ENCODE measurements at regions not wholly inside any gene's neighbourhood (a gene's known extent, or its start where the extent isn't known, plus 50 kb on each side); places are given as distances from the start of the nearest gene placed in this dataset.
"Not testable (repeated sequence)": the region's sequence is repeated elsewhere in the genome, so short reads cannot be mapped to it uniquely, and the experiment has no call there.

DNA sequence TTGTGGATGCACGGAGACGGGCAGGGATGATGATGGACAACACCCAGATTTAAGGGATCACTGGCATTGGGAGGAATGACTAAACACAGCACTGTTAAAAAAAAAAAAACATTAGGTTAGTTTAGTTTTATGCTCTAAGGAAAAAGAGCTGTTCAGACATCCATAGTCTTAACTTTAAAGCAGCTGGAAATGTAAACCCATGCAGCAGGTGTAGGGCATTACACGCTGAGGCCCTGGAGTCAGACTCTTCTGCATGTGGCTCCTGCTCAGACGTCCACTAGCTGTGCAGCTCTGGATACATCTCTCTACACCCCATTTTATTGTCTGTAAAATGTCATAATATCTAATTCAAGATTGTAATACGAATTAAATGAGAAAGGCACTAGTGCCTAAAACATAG lies 191.8 kb upstream of the RASGRP1 start:
- no peak for DNase-seq (ENCODE audit: low read depth)

DNA sequence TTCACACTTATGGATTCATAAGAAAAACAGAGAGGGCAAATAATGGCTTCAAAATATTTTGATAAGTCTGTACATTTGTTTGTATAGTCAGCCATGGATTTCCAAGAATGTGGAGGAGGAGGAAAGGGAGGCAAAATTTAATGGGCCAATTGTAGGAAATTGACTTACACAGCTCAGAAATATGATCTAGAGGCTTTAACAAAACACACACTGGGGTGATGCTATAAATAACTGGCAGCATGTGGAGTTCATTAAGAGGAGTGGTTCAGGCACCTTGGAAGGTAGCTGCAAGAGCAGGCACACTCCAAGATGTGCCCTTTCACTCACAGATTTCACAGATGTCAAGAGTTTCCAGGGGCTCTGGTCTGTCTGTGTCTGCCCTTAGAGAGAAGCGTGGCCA lies 193.4 kb upstream of the RASGRP1 start:
- in situ Hi-C loops (cut with HindIII; ENCODE audit: low pct_unique_long_range_greater_than_20kb, low sequenced_read_pairs), result no loop called here
- peak; percentile 79 for DNase-seq (ENCODE audit: low read depth)

More for the DNA sequence above, 191.8 kb upstream of the RASGRP1 start:
- in situ Hi-C loops (cut with HindIII; ENCODE audit: low pct_unique_long_range_greater_than_20kb, low sequenced_read_pairs), result no loop called here

DNA sequence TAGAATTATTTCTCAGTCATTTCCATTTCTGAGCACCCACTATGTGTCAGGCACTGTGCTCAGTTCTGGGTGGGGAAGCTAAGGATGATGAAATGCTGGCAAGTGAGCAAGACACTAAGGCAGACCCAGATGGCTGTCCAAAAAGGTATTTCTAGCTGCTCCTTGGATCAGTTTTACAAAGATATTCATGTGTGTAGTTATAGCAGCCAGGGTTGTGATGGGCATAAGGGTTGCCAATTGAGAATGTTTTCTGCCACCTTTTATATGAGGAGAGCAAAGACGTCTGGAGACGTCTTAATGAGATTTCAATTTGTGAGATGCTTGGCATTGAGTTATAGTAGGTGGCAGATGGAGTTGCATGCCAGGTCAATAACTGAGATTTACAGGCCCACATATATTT lies 197.1 kb upstream of the RASGRP1 start:
- in situ Hi-C loops (cut with HindIII; ENCODE audit: low pct_unique_long_range_greater_than_20kb, low sequenced_read_pairs), result no loop called here
- DNase-seq (ENCODE audit: low read depth), result no peak

DNA sequence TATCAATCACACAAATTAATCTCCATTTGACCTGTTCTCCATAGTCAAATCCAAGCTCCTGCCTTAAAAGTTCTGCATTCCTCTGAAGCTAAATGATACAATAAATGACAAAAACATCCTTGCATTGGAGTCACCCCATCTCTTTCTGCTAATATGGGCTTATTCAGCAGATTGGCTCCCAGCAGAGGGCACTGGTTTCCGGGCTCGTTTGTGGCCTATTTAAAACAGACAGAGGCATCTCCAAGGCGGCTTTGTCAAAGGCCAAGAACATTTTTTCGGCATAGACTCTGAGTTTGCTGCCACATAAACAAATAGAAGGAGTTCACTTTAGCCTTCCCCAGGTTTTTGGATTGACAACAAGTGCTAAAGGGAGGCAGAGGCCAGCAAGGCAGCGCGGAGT lies 204.4 kb upstream of the RASGRP1 start:
- in situ Hi-C loops (cut with HindIII; ENCODE audit: low pct_unique_long_range_greater_than_20kb, low sequenced_read_pairs), result no loop called here
- DNase-seq (ENCODE audit: low read depth), result no peak

DNA sequence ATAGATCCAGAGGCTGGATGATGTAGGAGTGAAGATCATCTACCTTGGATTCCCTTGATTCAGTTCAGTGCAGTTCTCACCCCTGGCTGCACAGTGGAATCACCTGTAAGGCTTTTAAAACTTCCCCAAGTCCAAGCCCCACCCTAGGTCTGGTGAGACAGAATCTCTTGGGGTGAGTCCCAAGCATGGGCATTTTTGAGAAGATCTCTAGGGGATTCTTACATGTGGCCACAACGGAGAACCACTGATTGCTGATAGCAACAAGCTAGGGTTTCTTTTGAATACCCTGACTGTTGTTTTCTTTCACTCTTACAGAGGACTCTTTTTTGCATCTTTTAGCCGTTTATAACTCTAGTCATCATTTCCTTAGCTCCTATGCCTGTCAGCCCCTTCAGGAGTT lies 204.9 kb upstream of the RASGRP1 start:
- DNase-seq (ENCODE audit: low read depth), result no peak
- in situ Hi-C loops (cut with HindIII; ENCODE audit: low pct_unique_long_range_greater_than_20kb, low sequenced_read_pairs), result no loop called here

DNA sequence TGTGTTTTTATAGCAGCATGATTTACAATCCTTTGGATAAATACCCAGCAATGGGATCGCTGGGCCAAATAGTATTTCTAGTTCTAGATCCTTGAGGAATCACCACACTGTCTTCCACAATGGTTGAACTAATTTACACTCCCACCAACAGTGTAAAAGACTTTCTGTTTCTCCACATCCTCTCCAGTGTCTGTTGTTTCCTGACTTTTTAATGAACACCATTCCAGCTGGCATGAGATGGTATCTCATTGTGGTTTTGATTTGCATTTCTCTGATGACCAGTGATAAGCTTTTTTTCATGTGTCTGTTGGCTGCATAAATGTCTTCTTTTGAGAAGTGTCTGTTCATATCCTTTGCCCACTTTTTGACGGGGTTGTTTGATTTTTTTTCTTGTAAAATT lies 209.5 kb upstream of the RASGRP1 start:
- in situ Hi-C loops (cut with HindIII; ENCODE audit: low pct_unique_long_range_greater_than_20kb, low sequenced_read_pairs); DNase-seq (ENCODE audit: low read depth): not testable (repeated sequence)

DNA sequence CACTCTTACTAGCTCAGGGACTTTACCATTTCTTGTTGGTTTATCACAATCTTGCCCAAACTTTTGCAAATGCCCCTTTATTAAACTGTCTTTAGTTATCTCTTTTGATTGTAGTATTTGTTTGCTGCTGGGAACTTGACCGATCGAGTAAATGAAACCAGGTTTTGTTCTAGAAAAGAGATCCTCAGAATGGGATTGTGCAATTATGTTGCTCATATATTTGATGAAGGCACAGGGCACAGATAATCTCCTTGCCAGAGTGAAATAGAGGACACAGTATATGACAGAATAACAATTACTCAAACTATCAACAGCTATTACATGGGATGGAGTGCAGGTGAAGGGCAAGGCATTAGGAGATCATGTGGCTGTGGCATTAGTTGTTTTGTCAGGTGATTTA lies 216.6 kb upstream of the RASGRP1 start:
- no peak for DNase-seq (ENCODE audit: low read depth)
- in situ Hi-C loops (cut with HindIII; ENCODE audit: low pct_unique_long_range_greater_than_20kb, low sequenced_read_pairs), result no loop called here

DNA sequence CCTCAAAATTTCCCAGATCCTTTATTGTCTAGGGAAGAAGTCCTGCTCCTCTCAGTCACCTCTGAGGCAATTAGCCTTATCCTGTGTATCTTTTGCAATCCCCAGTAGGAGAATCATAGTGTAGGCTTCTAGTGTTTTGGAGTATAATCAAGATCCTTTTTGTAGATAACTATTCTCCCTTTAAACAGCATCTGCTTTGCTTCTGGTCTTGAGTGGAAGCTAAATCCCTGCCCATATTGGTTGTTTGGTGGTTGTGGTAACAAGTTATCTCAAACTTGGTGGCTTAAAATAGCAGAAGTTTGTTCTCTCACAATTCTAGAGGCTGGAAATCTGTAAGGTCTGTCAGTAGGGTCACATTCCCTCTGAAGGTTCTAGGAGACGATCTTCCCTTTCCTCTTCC lies 217.5 kb upstream of the RASGRP1 start:
- in situ Hi-C loops (cut with HindIII; ENCODE audit: low pct_unique_long_range_greater_than_20kb, low sequenced_read_pairs), result no loop called here

DNA sequence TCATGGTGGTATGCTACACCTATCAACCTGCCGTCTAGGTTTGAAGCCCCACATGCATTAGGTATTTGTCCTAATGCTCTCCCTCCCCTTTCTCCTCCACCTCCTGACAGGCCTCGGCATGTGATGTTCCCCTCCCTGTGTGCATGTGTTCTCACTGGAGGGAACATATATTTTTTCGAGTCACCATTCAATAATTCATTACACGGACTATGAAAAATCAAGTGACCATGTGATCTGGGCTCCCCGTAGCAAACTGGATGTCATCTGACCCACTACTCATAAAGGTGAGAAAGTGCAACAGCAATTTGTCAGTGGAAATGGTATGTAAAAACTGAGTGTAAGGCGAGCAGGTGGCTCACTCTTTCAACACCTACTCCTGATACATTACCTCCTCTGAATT lies 224.3 kb upstream of the RASGRP1 start:
- in situ Hi-C loops (cut with HindIII; ENCODE audit: low pct_unique_long_range_greater_than_20kb, low sequenced_read_pairs), result no loop called here

More for the DNA sequence above, 217.5 kb upstream of the RASGRP1 start:
- no peak for DNase-seq (ENCODE audit: low read depth)

DNA sequence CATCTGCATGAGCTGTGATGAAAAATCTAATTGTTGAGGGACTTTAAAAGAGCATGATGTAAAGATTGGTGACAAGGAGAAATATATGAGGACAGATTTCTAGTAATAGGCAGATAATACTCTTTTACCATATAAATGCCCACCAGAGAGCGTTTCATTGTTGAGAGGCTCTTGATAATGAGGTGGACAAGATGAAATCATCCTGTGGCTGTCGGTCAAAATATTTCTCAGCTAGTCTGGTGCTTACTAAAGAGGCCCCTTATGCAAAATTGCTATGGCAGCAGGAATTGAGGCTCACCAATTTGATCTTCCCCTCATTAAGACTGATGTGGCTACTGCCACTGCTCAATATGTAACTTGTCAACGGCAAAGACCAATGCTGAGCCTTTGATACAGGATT lies 225.0 kb upstream of the RASGRP1 start:
- in situ Hi-C loops (cut with HindIII; ENCODE audit: low pct_unique_long_range_greater_than_20kb, low sequenced_read_pairs), result no loop called here
- DNase-seq (ENCODE audit: low read depth), result no peak

More for the DNA sequence above, 224.3 kb upstream of the RASGRP1 start:
- no peak for DNase-seq (ENCODE audit: low read depth)

DNA sequence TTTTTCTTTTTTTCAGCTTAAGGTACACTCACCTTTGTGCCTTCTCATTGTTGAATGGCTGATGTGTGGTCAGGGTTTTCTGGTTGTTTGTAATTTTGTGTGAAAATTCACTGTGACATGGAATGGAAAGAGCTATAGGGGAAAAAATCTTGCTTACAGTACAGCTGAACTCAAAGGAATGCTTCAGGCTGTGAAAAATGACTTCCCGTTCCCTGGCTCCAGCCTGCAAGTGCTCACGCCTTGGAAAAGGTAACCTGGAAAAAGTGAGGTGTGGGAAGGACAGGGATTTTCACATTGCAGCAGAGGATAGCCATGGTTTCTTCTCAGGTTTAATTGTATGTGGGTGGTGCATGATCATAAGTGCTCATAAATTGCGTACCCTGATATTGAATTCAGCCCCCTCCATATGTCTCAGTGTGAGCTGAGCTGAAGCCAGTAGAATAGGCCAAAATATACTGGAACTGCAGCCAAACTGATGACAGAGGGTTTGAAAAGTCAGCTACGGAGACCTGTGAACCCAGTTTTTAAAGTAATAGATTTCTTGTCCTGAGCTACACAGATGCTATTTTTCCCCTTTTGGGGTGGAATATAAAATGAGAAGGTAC lies 228.7 kb upstream of the RASGRP1 start:
- in situ Hi-C loops (cut with HindIII; ENCODE audit: low pct_unique_long_range_greater_than_20kb, low sequenced_read_pairs), result no loop called here
- DNase-seq (ENCODE audit: low read depth), result no peak

DNA sequence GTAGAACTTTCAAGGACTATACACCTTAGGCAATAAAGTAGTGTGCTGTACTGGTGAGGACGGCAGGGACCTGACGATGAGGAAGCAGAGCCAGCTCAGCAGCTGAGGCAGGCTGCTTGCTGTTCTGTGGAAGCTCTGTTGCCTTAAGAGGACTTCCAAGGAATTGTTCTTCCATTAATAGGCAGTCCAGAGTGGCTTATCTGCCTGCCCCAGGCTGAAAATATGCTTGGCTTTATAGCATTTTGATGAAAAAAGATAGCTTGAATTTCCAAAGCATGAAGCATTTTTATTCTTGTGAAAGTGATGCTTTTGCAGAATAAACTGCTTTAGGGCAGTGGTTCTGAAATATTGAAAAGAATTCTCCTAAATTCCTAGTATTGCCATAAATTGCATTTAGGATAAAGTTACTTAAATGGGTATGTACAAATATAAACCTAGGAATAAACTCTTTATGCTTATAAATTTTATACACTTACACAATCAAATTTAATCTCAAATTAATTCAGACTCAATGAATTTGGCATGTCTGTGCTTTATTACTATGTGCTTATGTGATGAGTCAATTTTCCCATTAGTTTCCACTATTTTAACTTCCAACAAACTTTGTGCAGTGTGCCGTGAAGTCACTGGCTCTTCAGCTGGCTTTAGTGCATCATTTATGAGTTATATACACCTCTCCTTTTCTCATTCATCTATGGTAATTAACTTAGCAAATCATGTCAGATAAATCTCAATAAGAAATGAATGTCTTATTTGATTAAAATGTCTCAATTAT lies 231.0 kb upstream of the RASGRP1 start:
- DNase-seq (ENCODE audit: low read depth), result no peak
- in situ Hi-C loops (cut with HindIII; ENCODE audit: low pct_unique_long_range_greater_than_20kb, low sequenced_read_pairs), result no loop called here

DNA sequence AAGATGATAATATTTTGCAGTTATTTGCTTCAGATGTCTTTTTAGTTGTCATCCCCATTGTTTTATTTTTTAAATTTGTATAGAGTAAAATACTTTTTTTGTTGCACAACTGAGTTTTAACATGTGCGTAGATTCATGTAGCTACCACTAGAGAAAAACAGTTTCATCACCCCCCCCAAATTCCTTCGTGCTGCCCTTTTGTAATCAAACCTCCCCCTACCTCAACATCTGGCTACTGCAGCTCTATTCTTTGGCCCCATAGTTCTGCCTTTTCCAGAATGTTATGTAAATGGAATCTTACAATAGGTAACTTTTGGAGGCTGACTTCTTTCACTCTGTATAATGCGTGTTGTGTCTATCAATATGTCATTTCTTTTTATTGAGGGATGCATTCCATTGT lies 232.0 kb upstream of the RASGRP1 start:
- DNase-seq (ENCODE audit: low read depth), result no peak
- in situ Hi-C loops (cut with HindIII; ENCODE audit: low pct_unique_long_range_greater_than_20kb, low sequenced_read_pairs), result no loop called here

DNA sequence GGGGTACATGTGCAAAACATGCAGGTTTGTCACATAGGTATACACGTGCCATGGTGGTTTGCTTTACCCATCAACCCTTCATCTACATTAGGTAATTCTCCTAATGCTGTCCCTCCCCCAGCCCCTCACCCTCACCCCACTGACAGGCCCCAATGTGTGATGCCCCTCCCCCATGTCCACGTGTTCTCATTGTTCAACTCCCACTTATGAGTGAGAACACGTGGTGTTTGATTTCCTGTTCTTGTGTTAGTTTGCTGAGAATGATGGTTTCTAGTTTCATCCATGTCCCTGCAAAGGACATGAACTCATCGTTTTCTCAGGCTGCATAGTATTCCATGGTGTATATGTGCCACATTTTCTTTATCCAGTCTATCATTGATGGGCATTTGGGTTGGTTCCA lies 232.9 kb upstream of the RASGRP1 start:
- DNase-seq (ENCODE audit: low read depth); in situ Hi-C loops (cut with HindIII; ENCODE audit: low pct_unique_long_range_greater_than_20kb, low sequenced_read_pairs): not testable (repeated sequence)

DNA sequence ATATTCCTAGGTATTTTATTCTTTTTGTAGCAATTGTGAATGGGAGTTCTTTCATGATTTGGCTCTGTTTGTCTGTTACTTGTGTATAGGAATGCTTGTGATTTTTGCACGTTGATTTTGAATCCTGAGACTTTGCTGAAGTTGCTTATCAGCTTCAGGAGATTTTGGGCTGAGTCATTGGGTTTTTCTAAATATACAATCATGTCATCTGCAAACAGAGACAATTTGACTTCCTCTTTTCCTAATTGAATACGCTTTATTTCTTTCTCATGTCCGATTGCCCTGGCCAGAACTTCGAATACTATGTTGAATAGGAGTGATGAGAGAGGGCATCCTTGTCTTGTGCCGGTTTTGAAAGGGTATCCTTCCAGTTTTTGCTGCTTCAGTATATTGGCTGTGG lies 234.6 kb upstream of the RASGRP1 start:
- in situ Hi-C loops (cut with HindIII; ENCODE audit: low pct_unique_long_range_greater_than_20kb, low sequenced_read_pairs); DNase-seq (ENCODE audit: low read depth): not testable (repeated sequence)

DNA sequence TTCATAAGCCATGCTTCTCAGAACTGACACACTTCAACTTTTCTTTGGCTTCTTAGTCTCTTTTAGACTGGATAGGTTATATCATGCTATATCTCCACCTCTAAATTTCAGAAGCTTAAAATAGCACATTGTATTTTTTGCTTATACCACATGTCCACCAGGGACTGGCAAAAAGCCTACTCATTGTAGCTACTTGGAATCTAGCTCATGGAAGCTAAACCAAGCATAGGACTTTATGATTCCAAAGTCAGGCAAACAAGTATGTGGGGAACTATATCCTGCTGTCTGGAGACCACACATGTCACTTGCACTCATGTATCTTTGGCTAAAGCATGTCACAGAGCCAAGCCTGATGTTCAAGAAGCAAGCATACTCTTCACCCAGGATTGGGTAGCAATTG lies 245.0 kb upstream of the RASGRP1 start:
- DNase-seq (ENCODE audit: low read depth), result no peak
- in situ Hi-C loops (cut with HindIII; ENCODE audit: low pct_unique_long_range_greater_than_20kb, low sequenced_read_pairs), result no loop called here

DNA sequence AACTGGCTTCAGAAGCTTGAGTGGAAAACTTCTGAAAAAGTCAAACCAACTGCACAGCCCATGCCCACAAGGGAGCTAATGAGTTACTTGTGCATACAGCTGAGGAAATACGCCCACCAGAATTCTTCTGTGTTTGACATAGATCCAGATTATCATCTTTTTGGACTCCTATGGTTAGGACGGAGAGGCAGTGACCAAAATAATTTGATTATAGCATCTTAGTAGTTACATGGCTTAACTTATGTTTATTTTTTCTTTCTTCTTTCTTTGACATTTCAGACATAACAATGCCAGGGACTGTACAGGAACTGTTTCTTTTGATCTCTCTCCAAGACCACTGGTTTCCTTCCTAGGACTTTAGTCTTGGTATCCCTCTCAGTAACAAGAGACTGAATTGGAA lies 246.1 kb upstream of the RASGRP1 start:
- DNase-seq (ENCODE audit: low read depth), result no peak
- in situ Hi-C loops (cut with HindIII; ENCODE audit: low pct_unique_long_range_greater_than_20kb, low sequenced_read_pairs), result no loop called here

DNA sequence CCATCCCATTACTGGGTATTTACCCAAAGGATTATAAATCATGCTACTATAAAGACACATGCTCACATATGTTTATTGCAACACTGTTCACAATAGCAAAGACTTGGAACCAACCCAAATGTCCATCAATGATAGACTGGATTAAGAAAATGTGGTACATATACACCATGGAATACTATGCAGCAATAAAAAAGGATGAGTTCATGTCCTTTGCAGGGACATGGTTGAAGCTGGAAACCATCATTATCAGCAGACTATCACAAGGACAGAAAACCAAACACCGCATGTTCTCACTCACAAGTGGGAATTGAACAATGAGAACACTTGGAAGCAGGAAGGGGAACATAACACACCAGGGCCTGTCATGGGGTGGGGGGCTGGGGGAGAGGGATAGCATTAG lies 249.6 kb upstream of the RASGRP1 start:
- DNase-seq (ENCODE audit: low read depth); in situ Hi-C loops (cut with HindIII; ENCODE audit: low pct_unique_long_range_greater_than_20kb, low sequenced_read_pairs): not testable (repeated sequence)

DNA sequence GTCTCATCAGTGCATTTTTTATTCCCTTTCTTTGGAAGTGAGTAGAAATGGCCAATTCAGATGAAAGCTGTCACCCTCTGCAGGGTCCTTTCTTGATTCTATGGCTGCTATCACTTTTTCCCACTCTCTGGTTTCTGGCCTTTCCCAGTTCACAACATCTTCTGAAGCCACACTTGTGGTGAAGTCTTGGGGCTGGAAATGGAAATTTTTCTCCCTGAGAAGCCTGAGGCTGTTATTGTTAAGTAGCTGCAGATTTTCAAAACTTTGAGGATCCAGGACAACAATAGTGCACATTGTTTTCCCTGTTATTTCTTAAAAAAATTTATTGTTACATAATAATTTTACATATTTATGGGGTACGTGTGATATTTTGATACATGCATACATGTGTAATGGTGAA lies 250.3 kb upstream of the RASGRP1 start:
- DNase-seq (ENCODE audit: low read depth), result no peak
- in situ Hi-C loops (cut with HindIII; ENCODE audit: low pct_unique_long_range_greater_than_20kb, low sequenced_read_pairs), result no loop called here
